ENCODE measurements at regions not wholly inside any gene's neighbourhood (a gene's known extent, or its start where the extent isn't known, plus 50 kb on each side); places are given as distances from the start of the nearest gene placed in this dataset.
"Not testable (repeated sequence)": the region's sequence is repeated elsewhere in the genome, so short reads cannot be mapped to it uniquely, and the experiment has no call there.

GRCh38 chr2:111329309-111329708 is 208.6 kb downstream of the BCL2L11 start:
- not testable (repeated sequence) for TF ChIP-seq CTCF (IDR thresholded peaks at IDR 0.05; ENCODE audit: control extremely low read depth in 1 of 3, insufficient read depth in 1 of 3, low read depth in 1 of 3, low read length in 3 of 3); POLR2A (IDR thresholded peaks at IDR 0.05; ENCODE audit: control extremely low read depth in 1 of 2, low read depth in 2 of 2, low read length in 2 of 2); EGR1 (IDR thresholded peaks at IDR 0.05; ENCODE audit: borderline replicate concordance, low read depth, low read length); POLR2AphosphoS5 (IDR thresholded peaks at IDR 0.05; ENCODE audit: low read depth, low read length)

Measured in H1 (cell line).